Astrocyte of the cerebellum (primary cell): ENCODE measurements at regions not wholly inside any gene's neighbourhood (a gene's known extent, or its start where the extent isn't known, plus 50 kb on each side); places are given as distances from the start of the nearest gene placed in this dataset.

Experiments used
- DNase-seq: peaks from one replicate; pipeline ENCODE4 v3.0.0-alpha.2; 2011; ENCODE audit warnings: low read depth
- H3K4me3 ChIP-seq: 2 replicates; pipeline ENCODE4 v1.5.1; 2011; ENCODE audit warnings: mild to moderate bottlenecking, low read depth, low read length, moderate library complexity
- in situ Hi-C: cut with HindIII; loops from 2 replicates; pipeline ENCODE4 v1.10.0; 2017; ENCODE audit warnings: low sequenced_read_pairs
- TF ChIP-seq, protein P1 (sequence below): IDR thresholded peaks from 2 replicates; pipeline ENCODE4 v1.5.1; 2012; ENCODE audit warnings: low read length, low read depth, moderate library complexity, mild to moderate bottlenecking; ENCODE audit errors: missing control alignments

DNA sequence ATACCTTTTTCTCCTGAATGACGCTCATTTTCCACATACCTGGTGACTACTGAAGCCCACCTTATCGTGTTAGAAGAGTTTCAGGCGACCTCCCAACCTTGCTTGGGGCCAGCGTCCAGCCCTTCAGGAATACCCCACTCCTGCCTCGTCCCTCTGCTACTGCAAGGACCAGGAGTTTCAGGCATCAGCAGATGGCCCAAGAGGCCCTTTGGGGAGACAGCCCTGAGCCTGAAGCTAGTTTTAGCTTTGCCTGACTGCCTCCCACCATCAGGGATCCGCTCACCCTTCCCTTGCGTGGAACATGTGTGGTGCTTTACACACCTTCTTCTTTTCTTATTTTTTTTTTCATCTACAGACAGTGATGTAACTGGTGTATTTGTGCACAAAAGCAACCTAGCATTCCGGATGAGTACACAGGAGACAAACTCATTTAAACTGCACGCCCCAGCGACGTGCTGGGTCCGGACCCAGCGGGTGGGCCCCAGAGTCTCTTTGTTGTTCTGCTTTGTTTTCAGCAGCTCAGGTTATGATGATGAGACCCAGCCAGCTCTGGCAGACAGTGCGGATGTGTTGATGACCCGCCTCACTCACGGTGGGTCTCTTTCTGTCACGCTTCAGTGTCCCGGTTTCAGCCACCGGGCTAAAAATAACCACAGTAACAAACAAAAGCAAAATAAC, 242.4 kb downstream of the C16orf95 start:
- H3K4me3 ChIP-seq, result no peak overlapping the region
- TF ChIP-seq, protein P1, sequence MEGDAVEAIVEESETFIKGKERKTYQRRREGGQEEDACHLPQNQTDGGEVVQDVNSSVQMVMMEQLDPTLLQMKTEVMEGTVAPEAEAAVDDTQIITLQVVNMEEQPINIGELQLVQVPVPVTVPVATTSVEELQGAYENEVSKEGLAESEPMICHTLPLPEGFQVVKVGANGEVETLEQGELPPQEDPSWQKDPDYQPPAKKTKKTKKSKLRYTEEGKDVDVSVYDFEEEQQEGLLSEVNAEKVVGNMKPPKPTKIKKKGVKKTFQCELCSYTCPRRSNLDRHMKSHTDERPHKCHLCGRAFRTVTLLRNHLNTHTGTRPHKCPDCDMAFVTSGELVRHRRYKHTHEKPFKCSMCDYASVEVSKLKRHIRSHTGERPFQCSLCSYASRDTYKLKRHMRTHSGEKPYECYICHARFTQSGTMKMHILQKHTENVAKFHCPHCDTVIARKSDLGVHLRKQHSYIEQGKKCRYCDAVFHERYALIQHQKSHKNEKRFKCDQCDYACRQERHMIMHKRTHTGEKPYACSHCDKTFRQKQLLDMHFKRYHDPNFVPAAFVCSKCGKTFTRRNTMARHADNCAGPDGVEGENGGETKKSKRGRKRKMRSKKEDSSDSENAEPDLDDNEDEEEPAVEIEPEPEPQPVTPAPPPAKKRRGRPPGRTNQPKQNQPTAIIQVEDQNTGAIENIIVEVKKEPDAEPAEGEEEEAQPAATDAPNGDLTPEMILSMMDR, result no peak
- no peak for DNase-seq
- in situ Hi-C loops, result no loop called here

DNA sequence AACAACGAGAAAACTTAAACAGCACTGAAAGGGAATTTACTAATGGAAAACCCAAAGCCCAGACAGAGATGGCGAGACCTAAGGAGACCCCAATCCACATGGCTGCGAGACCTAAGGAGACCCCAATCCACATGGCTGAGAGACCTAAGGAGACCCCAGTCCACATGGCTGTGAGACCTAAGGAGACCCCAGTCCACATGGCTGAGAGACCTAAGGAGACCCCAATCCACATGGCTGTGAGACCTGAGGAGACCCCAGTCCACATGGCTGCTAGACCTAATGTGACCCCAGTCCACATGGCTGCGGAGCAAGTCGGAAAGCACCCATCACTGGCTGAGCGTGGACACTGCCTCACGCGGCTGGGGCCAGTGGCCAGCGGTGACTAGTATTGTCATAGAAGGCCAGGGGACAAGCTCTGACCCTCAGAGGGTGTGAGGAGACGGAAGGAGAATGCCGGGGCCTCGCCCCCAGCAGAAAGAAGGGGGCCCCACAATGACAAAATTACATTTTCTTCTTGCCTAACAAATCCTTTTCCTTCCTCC, 241.8 kb downstream of the C16orf95 start:
- H3K4me3 ChIP-seq, result no peak overlapping the region
- DNase-seq, result no peak
- in situ Hi-C loops, result no loop called here
- TF ChIP-seq, protein P1, result no peak

DNA sequence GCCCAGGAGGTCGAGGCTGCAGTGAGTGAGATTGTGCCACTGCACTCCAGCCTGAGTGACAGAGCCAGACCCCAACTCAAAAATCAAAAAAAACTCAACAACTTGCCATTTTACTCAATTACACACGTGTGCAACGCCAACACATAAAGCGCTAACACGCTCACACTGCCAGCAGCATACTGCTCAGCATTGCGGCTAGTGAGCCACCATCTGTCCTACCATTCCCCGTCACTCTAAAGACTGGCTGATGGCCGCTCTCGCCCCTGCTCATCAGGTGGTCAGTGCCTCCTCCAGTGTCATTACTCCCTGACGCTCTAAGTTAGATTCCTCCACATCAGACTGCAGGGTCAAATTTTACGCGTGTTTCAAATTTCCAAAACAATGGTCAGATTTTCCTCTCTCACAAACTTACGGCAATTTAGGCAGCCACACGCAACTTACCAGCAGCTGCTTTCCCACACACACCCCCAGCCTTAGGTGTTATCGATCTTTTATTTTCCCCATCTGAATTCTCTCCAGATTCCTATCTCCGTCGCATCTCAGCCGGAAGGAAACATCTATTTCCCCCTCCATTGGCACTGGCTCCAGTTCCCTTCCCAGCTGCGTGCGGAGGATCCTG, 240.8 kb downstream of the C16orf95 start:
- in situ Hi-C loops, result no loop called here
- no peak overlapping the region for H3K4me3 ChIP-seq
- TF ChIP-seq, protein P1, result no peak
- DNase-seq, result no peak

DNA sequence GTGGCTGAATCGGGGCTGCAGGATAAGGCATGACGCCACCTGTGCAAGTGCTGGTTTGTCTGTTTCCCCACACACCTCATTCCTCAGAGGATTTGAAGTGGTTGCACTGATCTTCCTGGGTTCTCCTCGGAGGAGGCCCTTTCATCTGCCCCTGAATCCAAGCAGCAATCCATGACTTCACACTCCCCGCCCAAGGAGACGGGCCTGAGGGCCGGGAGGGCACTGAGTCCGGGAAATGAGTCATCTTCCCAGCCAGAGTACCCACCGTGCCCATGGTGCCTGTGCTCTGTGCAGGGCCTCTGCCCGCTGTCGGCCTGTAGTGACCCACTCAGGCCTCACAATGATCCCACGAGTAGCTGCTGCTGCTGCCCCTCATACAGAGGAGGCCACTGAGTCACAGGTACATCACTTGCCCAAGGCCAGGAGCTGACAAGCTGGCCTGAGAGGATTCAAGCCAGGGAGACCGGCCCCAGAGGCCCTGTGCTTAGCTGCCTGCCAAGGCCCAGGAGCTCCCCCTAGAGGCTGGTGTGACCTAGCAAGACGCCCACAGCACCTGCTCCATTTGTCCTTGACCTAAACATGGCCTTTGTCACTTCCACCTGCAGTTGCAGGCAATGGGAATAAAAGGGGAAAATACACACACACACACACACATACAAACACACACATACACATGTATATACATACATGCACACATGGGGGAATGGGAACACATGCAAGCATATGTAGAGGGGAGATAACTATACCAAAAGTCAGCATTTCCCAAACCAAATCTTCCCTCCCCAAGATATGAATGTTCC, 240.0 kb downstream of the C16orf95 start:
- no peak overlapping the region for H3K4me3 ChIP-seq
- TF ChIP-seq, protein P1, result peak; percentile 56
- DNase-seq, result no peak
- in situ Hi-C loops, result no loop called here

- TF ChIP-seq, protein P1, result no peak
- in situ Hi-C loops, result no loop called here
- DNase-seq, result no peak
- no peak overlapping the region for H3K4me3 ChIP-seq
Measured at GRCh38 chr16:87077750-87078127, 239.5 kb downstream of the C16orf95 start.

GRCh38 chr16:87080571-87081167, 236.5 kb downstream of the C16orf95 start:
- DNase-seq, result no peak
- H3K4me3 ChIP-seq, result no peak overlapping the region
- in situ Hi-C loops, result no loop called here
- TF ChIP-seq, protein P1, result no peak
